ENCODE measurements at regions not wholly inside any gene's neighbourhood (a gene's known extent, or its start where the extent isn't known, plus 50 kb on each side); places are given as distances from the start of the nearest gene placed in this dataset.

- Mint-ChIP-seq H3K36me3 (ENCODE audit: low read depth) (no peaks in the 10 kb centered on the region), H3K27ac (no peak overlapping the region), H3K4me1 (ENCODE audit: low read depth) (no peaks in the 10 kb centered on the region), H3K9me3 (peaks cover 5% of the 10 kb centered on the region), H3K27me3 (ENCODE audit: low read depth) (no peaks in the 10 kb centered on the region), H3K4me3 (no peak overlapping the region)
These were observed 710.7 kb upstream of the SGCG start for GRCh38 chr13:22470075-22470474.

- no peak overlapping the region for H3K4me3 Mint-ChIP-seq
- H3K4me1 Mint-ChIP-seq (ENCODE audit: low read depth): no peaks in the 10 kb centered on the region
- no peaks in the 10 kb centered on the region for H3K27me3 Mint-ChIP-seq (ENCODE audit: low read depth)
- H3K27ac Mint-ChIP-seq: no peak overlapping the region
- H3K9me3 Mint-ChIP-seq: peaks cover 20% of the 10 kb centered on the region
- no peaks in the 10 kb centered on the region for H3K36me3 Mint-ChIP-seq (ENCODE audit: low read depth)
These were observed 698.2 kb upstream of the SGCG start for GRCh38 chr13:22482496-22483000.

- no peaks in the 10 kb centered on the region for H3K4me1 Mint-ChIP-seq (ENCODE audit: low read depth)
- peaks cover 20% of the 10 kb centered on the region for H3K9me3 Mint-ChIP-seq
- no peaks in the 10 kb centered on the region for H3K36me3 Mint-ChIP-seq (ENCODE audit: low read depth)
- H3K27me3 Mint-ChIP-seq (ENCODE audit: low read depth): no peaks in the 10 kb centered on the region
- H3K4me3 Mint-ChIP-seq: no peak overlapping the region
- H3K27ac Mint-ChIP-seq: no peak overlapping the region
These were observed 697.5 kb upstream of the SGCG start for GRCh38 chr13:22483276-22483675.

GRCh38 chr13:22486490-22486889 is 694.3 kb upstream of the SGCG start:
- Mint-ChIP-seq H3K27ac (no peak overlapping the region), H3K36me3 (ENCODE audit: low read depth) (no peaks in the 10 kb centered on the region), H3K27me3 (ENCODE audit: low read depth) (no peaks in the 10 kb centered on the region), H3K4me1 (ENCODE audit: low read depth) (no peaks in the 10 kb centered on the region), H3K9me3 (peaks cover 14% of the 10 kb centered on the region), H3K4me3 (no peak overlapping the region)

DNA sequence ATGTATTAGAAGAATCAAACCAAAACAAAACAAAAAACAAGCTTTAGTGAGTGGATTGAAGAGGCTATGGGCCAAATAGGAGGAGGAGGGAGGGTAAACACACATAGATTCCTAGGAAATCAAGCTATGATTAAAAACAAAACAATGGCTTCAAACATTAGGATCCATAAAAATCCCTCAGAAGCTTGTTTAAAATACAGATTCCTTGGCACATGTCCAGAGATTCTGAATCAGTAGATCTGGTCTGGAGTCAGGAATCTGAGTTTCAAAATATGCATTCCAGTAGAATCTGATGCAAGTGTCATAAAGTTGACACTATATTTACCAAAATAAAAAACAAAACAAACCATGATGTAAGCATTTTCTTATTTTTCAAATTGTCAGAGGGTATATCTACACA is 692.8 kb upstream of the SGCG start:
- Mint-ChIP-seq H3K4me3 (no peak overlapping the region), H3K4me1 (ENCODE audit: low read depth) (no peaks in the 10 kb centered on the region), H3K27me3 (ENCODE audit: low read depth) (no peaks in the 10 kb centered on the region), H3K9me3 (peaks cover 9% of the 10 kb centered on the region), H3K36me3 (ENCODE audit: low read depth) (no peaks in the 10 kb centered on the region), H3K27ac (no peak overlapping the region)

DNA sequence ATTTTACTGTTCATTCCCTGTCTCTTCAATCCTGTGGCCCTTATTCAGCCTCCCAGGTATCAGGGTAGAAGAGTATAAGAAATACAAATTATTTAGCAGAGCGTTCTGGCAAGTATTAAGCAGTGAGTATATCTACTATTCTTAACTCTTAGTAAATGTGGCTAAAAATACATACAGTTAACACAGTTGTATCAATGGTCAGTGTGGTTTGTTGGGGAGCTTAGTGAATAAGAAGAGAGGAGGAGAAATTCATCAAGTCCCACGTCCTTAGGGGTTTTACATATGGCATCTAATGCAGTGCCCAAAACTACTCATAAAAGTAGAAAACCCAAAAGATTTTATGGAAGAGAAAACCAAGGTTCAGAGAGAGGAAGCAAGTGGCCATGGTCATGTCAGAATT is 691.0 kb upstream of the SGCG start:
- Mint-ChIP-seq H3K36me3 (ENCODE audit: low read depth) (no peaks in the 10 kb centered on the region), H3K4me3 (no peak overlapping the region), H3K27me3 (ENCODE audit: low read depth) (no peaks in the 10 kb centered on the region), H3K27ac (no peak overlapping the region), H3K9me3 (peaks cover 7% of the 10 kb centered on the region), H3K4me1 (ENCODE audit: low read depth) (no peaks in the 10 kb centered on the region)

DNA sequence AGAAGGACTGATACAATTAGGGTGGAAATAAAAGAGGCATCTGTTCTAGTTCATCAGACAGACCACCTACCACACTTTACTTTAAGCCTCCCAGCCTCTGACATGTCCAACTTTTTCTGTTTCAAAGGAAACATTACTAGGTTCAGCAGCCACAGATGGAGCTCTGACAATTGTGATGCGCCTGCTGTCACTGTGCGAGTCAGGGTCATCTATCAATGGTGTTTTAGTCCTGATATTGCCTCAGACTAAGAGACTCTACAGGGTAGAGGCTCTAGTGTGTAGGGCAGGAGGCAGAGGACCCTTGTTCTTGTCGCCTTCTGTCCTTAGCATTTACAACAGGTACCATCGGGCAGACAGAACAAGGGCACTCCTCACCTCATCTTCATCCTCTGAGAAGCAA is 685.0 kb upstream of the SGCG start:
- H3K36me3 Mint-ChIP-seq (ENCODE audit: low read depth): no peaks in the 10 kb centered on the region
- H3K27me3 Mint-ChIP-seq (ENCODE audit: low read depth): no peaks in the 10 kb centered on the region
- H3K27ac Mint-ChIP-seq: no peak overlapping the region
- H3K4me1 Mint-ChIP-seq (ENCODE audit: low read depth): no peaks in the 10 kb centered on the region
- H3K9me3 Mint-ChIP-seq: peaks cover 4% of the 10 kb centered on the region
- no peak overlapping the region for H3K4me3 Mint-ChIP-seq

GRCh38 chr13:22496803-22497508 is 683.8 kb upstream of the SGCG start:
- Mint-ChIP-seq H3K4me1 (ENCODE audit: low read depth) (no peaks in the 10 kb centered on the region), H3K4me3 (no peak overlapping the region), H3K27ac (no peak overlapping the region), H3K36me3 (ENCODE audit: low read depth) (no peaks in the 10 kb centered on the region), H3K9me3 (no peaks in the 10 kb centered on the region), H3K27me3 (ENCODE audit: low read depth) (no peaks in the 10 kb centered on the region)

- Mint-ChIP-seq H3K9me3 (no peaks in the 10 kb centered on the region), H3K4me3 (no peak overlapping the region), H3K4me1 (ENCODE audit: low read depth) (no peaks in the 10 kb centered on the region), H3K27me3 (ENCODE audit: low read depth) (no peaks in the 10 kb centered on the region), H3K27ac (no peak overlapping the region), H3K36me3 (ENCODE audit: low read depth) (no peaks in the 10 kb centered on the region)
These were observed 682.6 kb upstream of the SGCG start for GRCh38 chr13:22497991-22498780.

DNA sequence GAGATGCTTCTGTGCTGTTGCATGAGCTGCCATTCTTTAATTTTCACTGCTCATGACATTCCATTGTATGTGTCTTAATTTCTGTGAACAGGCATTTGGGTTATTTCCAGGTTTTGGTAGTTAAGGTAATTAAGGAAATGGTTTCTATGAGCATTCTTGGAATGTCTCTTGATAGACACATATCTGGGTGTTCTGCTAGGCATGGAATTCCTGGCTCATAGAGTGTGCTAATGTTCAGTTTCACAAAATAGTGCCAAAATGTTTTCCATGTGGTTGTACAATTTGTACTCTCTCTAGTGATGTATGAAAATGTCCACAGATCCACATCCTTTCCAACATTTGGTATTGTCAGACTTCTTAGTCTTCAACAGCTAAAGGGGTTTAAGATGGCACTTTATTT is 680.9 kb upstream of the SGCG start:
- Mint-ChIP-seq H3K27ac (no peak overlapping the region), H3K4me3 (no peak overlapping the region), H3K36me3 (ENCODE audit: low read depth) (no peaks in the 10 kb centered on the region), H3K27me3 (ENCODE audit: low read depth) (no peaks in the 10 kb centered on the region), H3K4me1 (ENCODE audit: low read depth) (no peaks in the 10 kb centered on the region), H3K9me3 (no peaks in the 10 kb centered on the region)

- Mint-ChIP-seq H3K36me3 (ENCODE audit: low read depth) (no peaks in the 10 kb centered on the region), H3K27me3 (ENCODE audit: low read depth) (no peaks in the 10 kb centered on the region), H3K4me3 (no peak overlapping the region), H3K4me1 (ENCODE audit: low read depth) (no peaks in the 10 kb centered on the region), H3K9me3 (peaks cover 5% of the 10 kb centered on the region), H3K27ac (no peak overlapping the region)
These were observed 675.3 kb upstream of the SGCG start for GRCh38 chr13:22505489-22505888.

DNA sequence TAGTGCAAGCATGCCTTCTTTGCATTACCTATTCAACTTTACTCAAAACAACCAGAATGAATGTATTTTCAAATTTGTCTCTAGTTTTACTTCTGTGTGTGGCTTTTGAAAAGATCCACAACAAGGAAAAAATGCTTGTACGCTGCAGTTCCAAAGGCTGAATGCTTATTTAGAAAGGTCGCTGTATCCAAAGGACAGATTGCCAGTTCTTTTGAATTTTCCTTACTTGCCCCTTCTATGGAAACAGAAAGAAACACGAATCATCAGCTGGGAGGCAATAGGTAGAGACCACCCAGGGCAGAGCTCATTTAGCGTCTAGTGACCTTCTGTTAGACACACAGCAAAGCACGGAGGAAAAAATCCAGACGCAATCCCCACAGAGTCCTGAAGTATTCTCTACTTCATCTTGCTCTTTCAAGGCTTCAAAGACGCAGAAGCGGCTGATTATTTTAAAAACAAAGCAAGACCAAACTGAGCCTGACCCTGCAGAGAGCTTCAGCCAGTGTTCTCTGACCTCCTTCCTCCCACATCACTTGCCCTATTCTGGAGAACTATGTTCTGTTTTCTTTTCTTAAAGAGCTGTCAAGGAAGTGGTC is 674.6 kb upstream of the SGCG start:
- Mint-ChIP-seq H3K36me3 (ENCODE audit: low read depth) (no peaks in the 10 kb centered on the region), H3K27me3 (ENCODE audit: low read depth) (no peaks in the 10 kb centered on the region), H3K4me1 (ENCODE audit: low read depth) (no peaks in the 10 kb centered on the region), H3K27ac (no peak overlapping the region), H3K4me3 (no peak overlapping the region), H3K9me3 (peaks cover 5% of the 10 kb centered on the region)

- H3K36me3 Mint-ChIP-seq (ENCODE audit: low read depth): no peaks in the 10 kb centered on the region
- no peaks in the 10 kb centered on the region for H3K27me3 Mint-ChIP-seq (ENCODE audit: low read depth)
- H3K4me1 Mint-ChIP-seq (ENCODE audit: low read depth): no peaks in the 10 kb centered on the region
- H3K4me3 Mint-ChIP-seq: no peak overlapping the region
- H3K27ac Mint-ChIP-seq: no peak overlapping the region
- peaks cover 10% of the 10 kb centered on the region for H3K9me3 Mint-ChIP-seq
These were observed 663.2 kb upstream of the SGCG start for GRCh38 chr13:22517544-22517943.

DNA sequence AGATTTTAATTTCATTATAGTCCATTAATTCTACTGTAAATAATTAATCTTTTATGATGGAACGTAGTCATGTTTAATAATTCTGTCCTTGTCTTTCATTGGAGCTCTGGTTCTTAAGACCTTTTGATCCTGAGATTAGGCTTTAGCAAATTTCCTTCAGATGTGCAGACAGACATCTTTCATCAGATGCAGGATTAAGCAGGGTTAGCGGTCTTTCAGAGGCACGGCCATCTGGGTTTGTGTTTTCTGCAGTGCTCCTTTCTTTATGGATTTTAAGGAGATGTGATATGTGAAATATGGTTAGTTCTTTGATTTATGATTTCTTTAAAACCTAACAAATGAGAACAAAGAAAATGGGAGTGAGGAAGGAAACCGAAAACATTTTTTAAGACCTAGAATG is 643.9 kb upstream of the SGCG start:
- no peak overlapping the region for H3K27ac Mint-ChIP-seq
- H3K27me3 Mint-ChIP-seq (ENCODE audit: low read depth): no peaks in the 10 kb centered on the region
- H3K4me1 Mint-ChIP-seq (ENCODE audit: low read depth): no peaks in the 10 kb centered on the region
- no peak overlapping the region for H3K4me3 Mint-ChIP-seq
- peaks cover 32% of the 10 kb centered on the region for H3K9me3 Mint-ChIP-seq
- H3K36me3 Mint-ChIP-seq (ENCODE audit: low read depth): no peaks in the 10 kb centered on the region

GRCh38 chr13:22538400-22538799 is 642.4 kb upstream of the SGCG start:
- H3K4me3 Mint-ChIP-seq: no peak overlapping the region
- H3K9me3 Mint-ChIP-seq: peaks cover 25% of the 10 kb centered on the region
- no peaks in the 10 kb centered on the region for H3K36me3 Mint-ChIP-seq (ENCODE audit: low read depth)
- no peaks in the 10 kb centered on the region for H3K4me1 Mint-ChIP-seq (ENCODE audit: low read depth)
- no peak overlapping the region for H3K27ac Mint-ChIP-seq
- H3K27me3 Mint-ChIP-seq (ENCODE audit: low read depth): no peaks in the 10 kb centered on the region
